ENCODE measurements at regions not wholly inside any gene's neighbourhood (a gene's known extent, or its start where the extent isn't known, plus 50 kb on each side); places are given as distances from the start of the nearest gene placed in this dataset.
"Not testable (repeated sequence)": the region's sequence is repeated elsewhere in the genome, so short reads cannot be mapped to it uniquely, and the experiment has no call there.

DNA sequence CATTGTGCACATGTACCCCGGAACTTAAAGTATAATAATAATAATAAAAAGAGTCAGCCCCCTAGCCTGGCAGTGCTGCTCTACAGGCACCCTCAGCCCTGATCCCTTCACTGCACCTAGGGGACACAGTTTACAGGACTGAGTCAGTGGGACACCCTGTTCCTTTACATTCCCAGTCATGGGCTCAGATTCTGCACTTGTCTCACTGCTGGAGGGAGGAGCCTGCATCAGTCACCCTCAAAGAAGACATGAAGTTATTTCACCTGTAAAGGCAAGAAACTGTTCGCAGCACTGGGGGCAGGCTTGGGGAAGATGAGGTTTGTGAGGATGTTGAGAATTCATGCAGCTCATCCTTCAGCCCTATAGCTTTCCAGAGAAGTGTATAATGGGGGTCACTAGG, 50.7 kb upstream of the VPREB1 start:
- no peak for DNase-seq (ENCODE audit: low read depth)

DNA sequence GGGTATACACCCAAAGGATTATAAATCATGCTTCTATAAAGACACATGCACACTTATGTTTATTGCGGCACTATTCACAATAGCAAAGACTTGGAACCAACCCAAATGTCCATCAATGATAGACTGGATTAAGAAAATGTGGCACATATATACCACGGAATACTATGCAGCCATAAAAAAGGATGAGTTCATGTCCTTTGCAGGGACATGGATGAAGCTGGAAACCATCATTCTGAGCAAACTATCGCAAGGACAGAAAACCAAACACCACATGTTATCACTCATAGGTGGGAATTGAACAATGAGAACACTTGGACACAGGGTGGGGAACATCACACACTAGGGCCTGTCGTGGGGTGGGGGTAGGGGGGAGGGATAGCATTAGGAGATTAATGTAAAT, 51.1 kb upstream of the VPREB1 start:
- DNase-seq (ENCODE audit: low read depth) = not testable (repeated sequence)

DNA sequence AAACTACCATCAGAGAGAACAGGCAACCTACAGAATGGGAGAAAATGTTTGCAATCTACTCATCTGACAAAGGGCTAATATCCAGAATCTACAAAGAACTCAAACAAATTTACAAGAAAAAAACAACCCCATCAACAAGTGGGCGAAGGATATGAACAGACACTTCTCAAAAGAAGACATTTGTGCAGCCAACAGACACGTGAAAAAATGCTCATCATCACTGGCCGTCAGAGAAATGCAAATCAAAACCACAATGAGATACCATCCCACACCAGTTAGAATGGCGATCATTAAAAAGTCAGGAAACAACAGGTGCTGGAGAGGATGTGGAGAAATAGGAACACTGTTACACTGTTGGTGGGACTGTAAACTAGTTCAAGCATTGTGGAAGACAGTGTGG, 51.6 kb upstream of the VPREB1 start:
- not testable (repeated sequence) for DNase-seq (ENCODE audit: low read depth)

DNA sequence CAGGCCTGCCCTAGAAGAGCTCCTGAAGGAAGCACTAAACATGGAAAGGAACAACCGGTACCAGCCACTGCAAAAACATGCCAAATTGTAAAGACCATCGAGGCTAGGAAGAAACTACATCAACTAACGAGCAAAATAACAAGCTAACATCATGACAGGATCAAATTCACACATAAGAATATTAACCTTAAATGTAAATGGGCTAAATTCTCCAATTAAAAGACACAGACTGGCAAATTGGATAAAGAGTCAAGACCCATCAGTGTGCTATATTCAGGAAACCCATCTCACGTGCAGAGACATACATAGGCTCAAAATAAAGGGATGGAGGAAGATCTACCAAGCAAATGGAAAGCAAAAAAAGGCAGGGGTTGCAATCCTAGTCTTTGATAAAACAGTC, 54.8 kb upstream of the VPREB1 start:
- not testable (repeated sequence) for DNase-seq (ENCODE audit: low read depth)

DNA sequence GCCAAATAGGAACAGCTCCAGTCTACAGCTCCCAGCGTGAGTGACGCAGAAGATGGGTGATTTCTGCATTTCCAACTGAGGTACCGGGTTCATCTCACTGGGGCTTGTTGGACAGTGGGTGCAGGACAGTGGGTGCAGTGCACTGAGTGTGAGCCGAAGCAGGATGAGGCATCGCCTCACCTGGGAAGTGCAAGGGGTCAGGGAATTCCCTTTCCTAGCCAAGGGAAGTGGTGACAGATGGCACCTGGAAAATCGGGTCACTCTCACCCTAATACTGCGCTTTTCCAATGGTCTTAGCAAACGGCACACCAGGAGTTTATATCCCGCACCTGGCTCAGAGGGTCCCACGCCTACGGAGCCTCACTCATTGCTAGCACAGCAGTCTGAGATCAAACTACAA, 56.7 kb upstream of the VPREB1 start:
- not testable (repeated sequence) for DNase-seq (ENCODE audit: low read depth)

DNA sequence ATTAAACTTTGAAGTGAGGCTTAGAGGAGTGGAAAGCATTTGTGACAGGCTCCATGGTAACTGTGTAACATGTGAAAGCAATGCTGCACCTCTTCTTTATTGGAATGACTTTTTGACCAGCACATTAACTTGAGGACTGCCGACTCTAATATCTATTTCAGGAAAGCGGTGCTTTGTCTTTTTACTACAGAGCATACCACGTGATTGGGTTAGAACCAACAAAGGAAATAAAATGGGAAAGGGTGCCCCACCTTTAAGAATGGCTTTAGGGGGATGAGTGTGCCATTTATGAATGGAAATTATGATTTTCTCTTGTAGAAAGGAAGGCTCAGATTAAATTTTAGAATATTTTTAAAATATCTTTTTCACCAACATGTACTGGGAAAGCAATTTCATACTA, 57.3 kb upstream of the VPREB1 start:
- no peak for DNase-seq (ENCODE audit: low read depth)

DNA sequence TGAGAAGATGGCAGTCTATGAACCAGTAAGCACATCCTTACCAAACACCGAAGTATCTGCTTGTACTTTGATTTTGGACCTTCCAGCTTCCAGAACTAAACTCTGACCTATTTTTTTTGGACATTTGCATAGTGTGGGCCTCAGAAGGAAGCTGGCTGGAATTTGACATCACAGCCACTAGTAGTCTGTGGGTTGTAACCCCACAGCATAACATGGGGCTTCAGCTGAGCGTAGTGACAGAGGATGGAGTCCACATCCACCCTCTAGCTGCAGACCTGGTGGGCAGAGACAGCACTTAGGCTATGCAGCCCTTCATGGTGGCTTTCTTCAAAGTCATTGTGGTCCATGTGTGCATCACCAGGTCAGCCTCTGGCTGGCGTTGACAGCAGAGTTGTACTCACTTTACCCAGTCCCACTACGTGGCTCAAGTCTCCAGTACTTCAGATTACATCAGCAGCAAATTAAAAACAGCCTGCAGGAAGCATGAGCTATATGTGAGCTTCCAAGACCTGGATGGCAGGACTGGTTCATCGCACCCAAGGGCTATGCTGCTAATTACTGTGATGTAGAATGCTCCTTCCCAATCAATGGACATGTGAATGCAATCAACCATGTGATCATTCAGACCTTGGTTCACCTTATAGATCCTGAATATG, 58.6 kb upstream of the VPREB1 start:
- no peak for DNase-seq (ENCODE audit: low read depth)

DNA sequence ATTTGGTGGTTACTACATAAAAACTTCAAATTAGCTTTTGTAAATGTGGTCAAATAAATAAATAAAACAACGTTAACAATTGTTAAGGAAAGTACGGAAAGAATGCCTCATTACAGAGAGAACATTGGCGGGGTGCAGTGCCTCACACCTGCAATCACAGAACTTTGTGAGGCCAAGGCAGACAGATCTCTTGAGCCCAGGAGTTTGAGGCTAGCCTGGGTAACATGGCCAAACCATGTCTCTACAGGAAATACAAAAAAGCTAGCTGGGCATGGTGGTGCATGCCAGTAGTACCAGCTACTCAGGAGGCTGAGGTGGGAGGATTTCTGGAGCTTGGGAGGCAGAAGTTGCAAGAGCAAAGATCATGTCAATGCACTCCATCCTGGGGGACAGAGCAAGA, 59.4 kb upstream of the VPREB1 start:
- DNase-seq (ENCODE audit: low read depth) = no peak

DNA sequence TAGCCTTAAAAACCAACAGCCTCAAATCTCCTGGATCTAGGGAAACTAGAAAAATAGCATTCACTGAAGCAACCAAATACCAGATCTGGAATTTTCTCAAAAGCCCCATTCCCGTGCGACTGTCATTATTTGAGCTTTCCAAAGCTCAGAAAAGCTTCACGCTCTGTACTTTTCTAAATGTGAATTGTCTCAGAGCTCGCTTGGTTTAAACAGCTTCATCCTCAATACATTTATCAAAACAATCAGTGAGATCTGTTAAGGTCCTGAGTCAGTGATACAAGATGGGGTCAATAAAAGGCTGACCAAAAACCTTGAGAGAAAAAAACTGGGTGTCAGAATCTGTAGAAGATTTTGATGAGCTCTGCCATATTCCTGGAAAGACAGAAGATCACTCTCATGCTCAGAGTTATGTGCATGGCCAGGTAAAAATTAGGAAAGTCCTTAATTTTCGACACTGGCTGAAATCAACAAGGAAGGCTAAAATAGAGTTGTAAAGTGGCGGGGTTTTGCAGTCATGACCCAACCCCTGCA, 60.2 kb upstream of the VPREB1 start:
- DNase-seq (ENCODE audit: low read depth) = no peak

DNA sequence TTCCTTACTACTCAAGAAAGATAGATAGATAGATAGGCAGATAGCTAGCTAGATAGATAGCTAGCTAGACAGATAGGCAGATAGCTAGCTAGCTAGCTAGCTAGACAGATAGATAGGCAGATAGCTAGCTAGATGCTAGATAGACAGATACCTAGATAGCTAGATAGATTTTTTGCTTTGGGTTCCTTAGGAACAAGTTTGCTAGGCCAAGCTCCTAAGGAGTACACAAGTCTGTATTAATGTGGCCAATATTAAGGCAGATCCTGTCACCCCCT, 61.7 kb upstream of the VPREB1 start:
- DNase-seq (ENCODE audit: low read depth) = no peak

DNA sequence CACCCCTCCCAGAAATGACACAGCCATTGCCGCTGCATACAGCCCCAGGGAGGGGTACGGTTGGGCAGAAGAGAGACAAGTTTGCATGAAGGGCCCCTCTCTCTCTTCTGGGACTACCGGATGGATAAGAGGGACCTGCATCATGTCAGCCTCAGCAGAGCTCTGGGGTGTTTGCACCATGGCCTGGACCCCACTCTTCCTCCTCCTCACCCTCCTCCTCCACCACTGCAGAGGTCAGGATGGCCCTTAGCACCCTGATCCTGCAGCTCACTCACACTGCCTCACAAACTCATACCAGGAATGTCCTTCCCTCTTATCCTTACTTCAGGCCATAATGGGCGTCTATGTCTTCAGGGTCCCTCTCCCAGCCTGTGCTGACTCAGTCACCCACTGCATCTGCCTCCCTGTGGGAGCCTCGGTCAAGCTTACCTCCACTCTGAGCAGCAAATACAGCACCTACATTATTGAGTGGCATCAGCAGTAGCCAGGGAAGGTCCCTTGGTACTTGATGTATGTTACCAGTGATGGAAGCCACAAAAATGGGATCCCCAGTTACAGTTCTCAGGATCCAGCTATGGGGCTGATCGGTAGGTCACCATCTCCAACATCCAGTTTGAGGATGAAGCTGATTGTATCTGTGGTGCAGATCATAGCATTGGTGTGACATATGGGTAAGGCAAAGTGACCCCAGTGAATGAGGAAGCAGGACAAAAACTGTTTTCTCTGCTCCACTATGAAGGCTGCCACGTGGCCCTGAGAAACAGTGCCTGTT, 62.2 kb upstream of the VPREB1 start:
- no peak for DNase-seq (ENCODE audit: low read depth)

DNA sequence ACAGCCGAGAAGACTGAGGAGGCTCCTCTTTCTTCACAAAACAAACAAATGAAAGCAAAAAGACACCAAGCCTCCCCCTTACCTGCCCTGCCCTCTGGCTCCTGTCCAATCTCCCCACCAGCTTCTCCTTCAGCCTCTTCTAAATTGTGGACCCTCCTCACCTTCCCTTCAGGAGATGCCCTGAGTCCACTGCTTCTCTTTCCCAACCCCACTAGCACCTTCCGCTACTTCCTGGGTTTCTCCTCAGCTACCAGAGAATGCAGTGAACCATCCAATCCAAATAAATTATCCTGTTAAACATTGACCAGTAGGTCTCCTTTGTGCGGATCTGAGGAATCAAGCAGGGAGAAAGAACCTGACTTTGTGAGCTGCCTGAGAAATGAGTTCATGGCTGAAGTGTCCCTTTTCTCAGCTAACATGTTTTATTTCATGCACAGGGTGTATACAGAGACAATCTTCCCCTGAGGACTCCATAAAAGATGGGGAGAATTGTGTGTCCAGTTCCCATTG, 63.2 kb upstream of the VPREB1 start:
- no peak for DNase-seq (ENCODE audit: low read depth)

DNA sequence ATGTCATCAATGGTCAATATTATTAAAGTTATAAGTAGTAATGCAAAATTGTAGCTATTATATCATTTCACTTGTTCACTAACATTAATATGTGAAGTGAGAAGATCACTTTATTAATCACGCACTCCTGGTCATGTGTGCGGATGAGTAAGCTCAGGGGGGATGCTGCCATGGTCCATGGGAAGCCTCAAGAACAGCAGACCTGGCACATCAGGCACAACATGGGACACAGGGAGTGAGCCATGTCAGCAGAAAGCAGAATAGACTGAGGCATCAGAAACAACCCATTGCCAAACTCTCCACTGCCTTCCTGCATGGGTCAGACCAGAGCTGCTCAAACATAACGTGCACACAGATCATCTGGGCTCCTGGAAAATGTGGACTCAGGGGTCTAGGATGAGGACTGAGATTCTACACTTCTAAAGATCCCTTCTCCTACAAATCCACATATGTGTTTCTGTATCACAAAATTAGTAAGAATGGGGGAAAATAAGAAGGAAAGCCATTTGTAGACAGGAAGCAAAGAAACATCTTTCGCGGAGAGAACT, 63.8 kb upstream of the VPREB1 start:
- DNase-seq (ENCODE audit: low read depth) = no peak

DNA sequence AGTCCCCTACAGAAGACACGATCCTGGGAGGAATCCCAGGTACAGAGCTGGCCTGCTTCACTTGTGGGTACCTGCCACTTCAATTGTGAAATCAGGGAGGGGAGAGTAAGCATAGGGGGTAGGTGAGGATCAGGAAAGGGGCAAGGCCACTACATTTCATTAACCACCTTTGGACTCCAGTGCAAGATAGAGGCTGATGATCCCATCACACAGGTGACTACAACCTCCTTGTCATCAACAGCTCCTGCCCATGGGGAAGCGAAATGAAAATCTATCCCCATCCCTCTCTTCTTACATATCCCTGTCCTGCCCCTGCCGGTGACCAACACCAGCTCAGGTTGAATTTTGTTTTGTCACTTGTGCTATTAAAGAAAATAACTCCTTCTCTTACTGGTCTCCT, 64.7 kb upstream of the VPREB1 start:
- no peak for DNase-seq (ENCODE audit: low read depth)

DNA sequence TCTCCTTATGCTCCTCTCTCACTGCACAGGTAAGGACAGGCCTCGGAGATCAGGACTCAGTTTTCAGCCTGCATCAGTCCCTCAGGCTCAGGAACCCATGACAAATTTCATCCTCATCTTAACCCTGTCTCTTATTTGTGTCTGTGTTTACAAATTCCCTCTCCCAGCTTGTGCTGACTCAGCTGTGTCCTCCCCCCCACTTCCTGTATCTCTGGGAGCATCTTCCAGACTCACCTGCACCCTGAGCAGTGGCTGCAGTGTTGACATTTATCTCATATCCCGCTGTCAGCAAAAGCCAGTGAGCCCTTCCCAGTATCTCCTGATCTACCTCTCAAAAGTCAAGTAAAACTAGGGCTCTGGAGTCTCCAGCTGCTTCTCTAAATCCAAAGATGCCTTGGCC, 65.6 kb upstream of the VPREB1 start:
- no peak for DNase-seq (ENCODE audit: low read depth)

DNA sequence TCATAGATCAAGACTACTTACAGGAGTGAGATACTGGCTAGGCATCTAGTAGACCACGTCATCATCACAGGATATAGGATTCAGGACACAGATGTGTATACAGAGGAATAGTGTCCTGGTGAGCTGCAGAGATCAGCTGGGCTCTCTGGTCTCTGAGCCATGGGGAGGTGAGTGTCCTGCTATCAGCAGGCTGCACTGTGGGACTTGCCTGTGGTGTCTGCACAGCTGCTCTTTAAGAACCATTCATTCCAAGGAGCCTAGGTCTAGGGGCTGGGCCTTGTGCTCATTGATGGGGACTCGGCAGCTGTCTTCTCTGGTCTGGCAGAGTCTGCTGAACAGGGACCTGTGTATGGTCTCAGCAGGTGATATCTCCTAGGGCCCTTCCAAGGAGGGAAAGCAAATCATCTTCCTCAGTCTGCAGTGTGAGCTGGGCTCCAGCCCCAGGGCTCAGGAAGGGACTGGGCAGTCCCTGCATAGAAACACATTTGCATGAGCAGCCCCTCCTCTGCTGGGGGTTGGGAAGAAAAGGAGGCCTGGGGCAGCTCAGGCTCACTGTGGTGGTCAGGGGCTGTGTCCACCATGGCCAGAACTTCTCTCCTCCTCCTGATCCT, 66.1 kb upstream of the VPREB1 start:
- no peak for DNase-seq (ENCODE audit: low read depth)

DNA sequence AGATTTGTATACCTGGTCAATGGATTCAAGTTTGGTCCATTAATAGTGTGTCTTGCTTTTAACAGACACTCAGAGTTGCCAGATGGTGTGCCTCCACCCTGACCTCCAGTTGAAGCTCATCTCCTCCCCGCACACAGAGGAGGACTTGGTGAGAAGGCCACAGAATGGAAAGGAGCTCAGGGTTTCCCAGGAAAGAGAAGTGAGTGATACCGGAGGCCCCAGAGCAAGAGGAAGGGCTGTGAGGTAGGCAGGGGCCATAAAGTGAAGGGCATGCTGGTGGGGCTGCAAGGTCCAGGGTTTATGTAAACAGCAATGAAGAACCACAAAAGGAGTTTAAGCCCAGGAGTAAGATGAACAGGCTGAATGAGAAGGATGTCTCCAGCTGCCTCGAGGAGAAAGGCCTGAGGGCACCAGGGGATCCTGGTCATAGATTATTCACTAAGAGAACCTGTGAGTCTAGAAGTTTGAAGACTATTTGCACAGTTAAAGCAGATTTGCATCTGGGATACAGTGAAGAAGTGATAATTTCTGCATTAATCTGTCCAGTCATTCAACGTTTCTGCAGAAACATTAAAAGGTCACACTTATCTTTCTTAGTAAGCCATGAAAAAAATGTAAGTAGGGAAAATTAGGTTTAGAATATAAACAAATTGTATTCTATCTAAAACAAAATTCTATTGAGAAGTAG, 67.5 kb upstream of the VPREB1 start:
- DNase-seq (ENCODE audit: low read depth) = no peak

DNA sequence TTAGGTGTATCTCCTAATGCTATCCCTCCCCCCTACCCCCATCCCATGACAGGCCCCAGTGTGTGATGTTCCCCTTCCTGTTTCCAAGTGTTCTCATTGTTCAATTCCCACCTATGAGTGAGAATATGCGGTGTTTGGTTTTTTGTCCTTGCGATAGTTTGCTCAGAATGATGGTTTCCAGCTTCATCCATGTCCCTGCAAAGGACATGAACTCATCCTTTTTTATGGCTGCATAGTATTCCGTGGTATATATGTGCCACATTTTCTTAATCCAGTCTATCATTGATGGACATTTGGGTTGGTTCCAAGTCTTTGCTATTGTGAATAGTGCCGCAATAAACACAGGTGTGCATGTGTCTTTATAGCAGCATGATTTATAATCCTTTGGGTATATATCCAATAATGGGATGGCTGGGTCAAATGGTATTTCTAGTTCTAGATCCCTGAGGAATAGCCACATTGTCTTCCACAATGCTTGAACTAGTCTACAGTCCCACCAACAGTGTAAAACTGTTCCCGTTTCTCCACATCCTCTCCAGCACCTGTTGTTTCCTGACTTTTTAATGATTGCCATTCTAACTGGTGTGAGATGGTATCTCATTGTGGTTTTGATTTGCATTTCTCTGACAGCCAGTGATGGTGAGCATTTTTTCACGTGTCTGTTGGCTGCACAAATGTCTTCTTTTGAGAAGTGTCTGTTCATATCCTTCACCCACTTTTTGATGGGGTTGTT, 71.5 kb upstream of the VPREB1 start:
- DNase-seq (ENCODE audit: low read depth) = not testable (repeated sequence)

DNA sequence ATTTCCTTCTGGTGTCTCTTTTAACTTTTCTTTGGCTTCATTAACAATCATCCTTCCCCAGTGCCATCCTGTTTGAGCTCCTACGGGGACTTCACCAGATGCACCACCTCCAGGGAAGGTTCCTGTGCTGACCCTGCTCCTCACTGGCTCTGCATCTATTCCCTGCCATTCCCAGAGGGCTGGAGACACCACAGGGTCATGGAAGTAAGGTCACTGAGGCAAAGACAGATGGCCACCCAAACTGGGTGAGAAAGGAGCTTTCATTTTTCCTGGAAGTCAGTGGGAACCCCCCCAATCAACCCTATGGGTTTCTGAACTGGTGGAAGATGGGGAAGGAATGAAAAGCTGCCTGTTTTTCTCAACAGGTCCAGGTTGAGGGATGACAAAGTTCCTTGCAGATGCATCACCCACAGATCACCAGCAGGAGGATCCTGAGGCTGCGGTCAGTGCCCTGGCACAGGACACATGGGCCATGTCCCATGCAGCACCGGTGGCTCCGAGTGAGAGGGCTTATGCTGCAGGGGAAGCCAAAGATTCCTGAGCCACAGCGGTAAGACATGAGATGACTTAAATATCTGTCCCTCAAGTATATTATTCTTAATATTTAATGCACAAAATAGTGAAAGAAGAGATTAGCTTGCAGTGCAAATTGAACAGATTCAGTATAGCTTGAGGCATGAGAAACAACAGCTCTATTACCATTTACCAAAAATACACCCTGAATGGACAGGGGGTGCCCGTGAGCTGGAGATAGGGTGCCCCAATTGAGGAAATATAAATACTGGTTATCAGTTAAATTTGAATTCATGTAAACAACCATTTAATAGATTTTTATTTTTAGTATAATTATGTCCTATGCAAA, 73.0 kb upstream of the VPREB1 start:
- no peak for DNase-seq (ENCODE audit: low read depth)

DNA sequence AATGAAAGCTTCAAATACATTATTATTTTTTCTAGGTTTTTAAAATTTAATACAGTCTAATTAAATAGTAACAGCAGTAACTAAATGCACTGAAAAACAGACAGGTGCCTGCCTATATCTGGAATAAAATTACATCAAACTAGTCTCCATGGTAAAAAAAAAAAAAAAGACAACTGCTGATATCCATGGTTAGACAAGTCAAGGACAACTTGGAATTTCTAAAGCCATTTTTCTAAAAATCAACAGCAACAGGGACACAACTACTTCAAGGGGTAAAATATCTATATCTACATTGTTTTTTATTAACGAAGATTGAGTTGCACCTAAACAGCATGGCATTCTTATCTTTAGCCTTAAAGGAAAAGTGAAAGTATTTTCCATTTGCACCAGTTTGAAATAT, 74.7 kb upstream of the VPREB1 start:
- DNase-seq (ENCODE audit: low read depth) = no peak

All from activated T-cell treated with anti-CD3 and anti-CD28 coated beads for 48 hours (primary cell).